HG02981 (cell line): ENCODE measurements at regions not wholly inside any gene's neighbourhood (a gene's known extent, or its start where the extent isn't known, plus 50 kb on each side); places are given as distances from the start of the nearest gene placed in this dataset.

Experiments
- ATAC-seq: cut with Tn5 transposase; IDR thresholded peaks from one replicate; pipeline ENCODE4 v1.9.1; 2021; ENCODE audit warnings: mild to moderate bottlenecking, moderate library complexity; ENCODE audit not compliant: unreplicated experiment

DNA sequence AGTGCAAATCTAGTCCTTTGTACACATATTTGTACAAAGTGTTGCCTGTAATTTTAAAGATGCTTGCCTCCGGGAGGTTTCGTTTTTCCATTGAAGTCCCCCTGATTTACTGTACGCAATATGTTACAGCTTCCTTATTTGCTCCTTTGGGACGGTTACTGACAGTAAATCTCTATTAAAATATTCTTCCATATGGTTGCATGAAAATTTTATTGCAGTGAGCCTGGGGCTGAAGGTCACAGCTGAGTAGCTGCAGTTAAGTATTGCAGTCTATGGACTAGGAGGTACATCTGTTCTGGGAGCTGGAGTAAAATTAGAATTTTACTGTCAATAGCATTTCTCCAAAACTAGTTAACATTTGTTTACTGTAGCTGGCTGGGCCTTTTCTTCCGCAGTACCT, 119.2 kb downstream of the ETAA1 start:
- no peak for ATAC-seq

DNA sequence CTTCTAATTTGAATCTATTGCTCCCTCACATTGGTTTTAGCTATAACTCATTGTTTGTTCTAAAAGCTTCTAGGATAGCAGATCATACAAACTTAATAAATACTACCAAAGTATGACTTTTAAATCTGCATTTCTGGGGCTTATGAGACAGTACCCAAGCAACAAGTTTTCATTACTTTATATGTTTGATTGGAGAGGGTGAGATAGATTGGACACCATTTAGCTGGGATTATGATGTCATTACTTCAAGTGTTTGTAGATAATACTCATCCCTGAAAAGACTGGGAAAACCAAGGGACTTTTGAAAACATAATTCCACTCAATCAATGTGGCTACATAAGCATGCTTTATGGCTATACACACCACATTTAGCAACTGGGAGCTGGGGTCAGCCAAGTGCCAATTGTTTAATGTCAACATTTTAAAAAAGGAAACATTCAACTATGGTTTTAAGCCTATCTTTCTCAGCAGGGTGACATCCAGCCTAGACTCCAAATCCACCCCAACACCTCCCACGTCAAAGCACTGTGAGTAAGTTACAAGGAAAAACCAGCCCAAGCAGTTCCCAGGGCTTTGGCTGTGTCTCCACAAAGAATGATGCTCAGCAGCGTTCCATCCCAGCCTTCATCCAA, 119.9 kb downstream of the ETAA1 start:
- no peak for ATAC-seq

DNA sequence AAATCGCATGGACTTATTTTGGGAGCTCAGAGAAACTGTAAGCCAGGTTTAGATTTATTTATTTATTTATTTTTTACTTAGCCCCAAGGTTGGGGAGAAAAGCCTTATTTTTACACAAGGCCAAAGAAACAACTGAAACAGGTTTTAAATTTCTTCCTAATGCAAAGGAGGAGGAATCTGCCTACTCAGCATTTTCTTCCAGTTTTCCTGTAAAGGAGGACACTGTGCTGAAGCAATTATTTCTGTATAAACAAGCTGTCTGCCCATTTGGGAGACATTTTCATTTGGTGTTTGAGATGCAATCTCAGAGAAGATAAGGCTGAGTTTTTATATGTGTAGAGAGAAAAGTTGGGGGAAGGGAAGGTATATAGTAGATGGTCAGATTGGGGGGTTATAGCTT, 125.0 kb downstream of the ETAA1 start:
- ATAC-seq = no peak

DNA sequence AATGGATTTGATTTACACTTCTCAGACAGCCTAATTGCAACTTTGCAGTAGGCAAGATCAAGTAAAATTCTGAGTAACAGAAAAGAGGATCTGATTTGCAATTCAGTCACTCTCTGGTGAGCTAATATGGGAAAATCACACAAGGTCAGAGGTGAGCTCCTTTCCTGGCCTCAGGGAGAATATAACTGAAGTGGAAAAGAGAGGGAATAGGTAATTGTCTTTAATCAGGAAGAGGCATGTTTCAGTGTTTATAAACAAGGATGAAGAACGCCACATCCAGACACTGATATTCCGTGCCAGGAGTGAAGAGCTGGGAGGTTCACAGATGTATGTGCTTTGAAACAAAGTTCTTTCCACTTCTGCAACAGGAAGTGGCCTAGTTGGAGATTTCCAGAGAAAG, 127.1 kb downstream of the ETAA1 start:
- no peak for ATAC-seq

DNA sequence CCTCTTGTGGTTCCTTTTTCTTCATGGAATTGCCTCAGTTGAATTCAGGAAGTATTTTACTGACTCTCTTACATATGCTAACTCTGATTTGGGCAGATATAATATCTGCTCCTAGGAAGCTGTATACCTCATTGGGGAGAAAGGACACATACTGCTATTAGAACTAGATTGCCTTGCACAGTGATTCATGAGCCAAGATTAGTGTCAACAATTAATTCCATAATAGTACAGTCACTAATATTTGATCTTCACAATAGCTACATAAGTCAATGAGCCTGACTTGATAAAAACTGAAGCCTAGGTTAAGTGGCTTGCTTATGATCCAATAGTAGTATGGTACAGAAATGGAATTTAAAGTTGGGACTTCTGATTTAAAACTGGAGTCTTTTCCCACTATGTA, 127.6 kb downstream of the ETAA1 start:
- no peak for ATAC-seq

DNA sequence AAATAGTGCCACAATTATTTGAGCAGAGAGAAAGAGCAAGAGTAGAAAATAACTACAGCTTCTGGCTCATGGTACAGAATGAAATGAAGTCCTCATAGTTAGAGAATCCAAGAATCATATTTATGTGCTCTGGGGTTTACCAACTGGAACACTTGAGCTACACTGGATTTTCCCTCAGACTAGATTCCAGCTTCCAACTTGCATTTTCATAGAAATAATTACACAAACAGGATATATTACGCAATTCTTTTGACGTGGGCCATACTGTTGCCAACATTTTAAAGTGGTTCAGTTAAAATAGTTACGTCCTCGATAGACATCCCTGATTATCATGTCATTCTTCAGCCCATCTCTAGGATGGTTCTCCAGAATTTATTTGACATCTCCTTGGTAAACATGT, 129.2 kb downstream of the ETAA1 start:
- no peak for ATAC-seq

DNA sequence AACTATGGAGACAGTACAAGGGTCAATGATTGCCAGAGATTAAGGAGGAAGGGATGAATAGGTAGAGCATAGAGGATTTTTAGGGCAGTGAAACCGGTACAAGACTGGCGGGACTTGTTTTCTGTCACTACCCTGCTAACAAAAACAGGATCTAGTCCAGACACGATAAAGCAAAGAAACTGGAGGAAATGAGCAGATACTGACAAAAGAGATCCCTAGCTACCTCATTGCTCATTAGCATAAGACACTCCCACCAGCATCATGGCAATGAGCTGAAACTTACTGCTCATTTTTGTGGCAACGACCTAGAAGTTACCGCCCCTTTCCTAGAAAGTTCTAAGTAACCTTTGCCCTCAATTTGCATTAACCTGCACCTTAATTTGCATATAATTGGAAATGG, 131.2 kb downstream of the ETAA1 start:
- ATAC-seq = no peak

DNA sequence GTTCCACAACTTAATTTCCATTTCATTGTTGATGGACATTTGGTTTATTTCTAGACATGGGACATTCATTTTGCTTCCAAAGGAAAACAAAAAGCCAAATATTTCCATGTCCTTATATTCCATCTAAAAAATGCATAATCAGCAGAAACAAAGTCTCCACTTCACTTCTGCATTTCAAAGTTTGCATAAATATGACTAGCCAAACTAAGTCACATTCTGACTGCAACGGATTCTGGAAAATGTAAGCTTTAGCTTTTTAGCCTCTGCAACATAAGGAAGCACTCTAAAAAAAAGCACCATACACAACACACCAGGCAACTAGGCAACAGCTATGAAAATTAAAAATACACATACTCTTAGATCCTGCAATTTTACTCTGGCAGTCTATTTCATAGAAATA, 135.3 kb downstream of the ETAA1 start:
- ATAC-seq = no peak

DNA sequence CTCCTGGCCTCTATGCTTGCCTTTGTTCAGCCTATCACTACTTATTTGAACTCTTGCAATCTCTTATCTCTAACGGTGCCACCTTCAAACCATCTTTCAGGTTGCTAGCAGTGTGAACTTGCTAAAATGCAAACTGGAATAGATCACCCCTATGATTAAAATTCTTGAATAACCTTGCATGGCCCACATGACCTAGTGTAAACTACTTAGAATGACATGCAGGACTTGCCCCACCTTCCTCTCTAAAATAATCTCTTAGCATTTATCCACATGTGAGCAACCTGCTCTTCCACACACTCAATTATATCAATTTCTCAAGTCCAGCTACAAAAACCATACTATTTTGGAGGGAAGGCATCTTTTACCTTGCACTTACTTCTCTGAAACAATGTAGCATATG, 137.6 kb downstream of the ETAA1 start:
- no peak for ATAC-seq

DNA sequence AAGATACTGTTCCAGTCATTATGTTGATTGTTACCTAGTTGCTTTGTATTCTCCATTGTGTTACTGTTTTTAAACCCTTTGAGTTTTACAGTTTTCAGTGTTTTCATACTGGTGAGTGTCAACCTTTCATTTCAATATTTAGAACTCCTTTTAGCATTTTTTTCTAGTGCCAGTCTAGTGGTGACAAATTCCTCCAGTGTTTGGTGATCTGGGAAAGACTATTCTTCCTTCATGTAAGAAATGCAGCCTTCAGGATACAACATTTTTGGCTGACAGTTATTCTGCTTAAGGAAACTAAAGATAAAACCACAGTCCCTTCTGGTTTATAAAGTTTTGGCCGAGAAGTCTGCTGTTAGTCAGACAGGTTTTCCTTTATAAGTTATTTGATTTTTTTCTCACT, 143.8 kb downstream of the ETAA1 start:
- ATAC-seq = no peak

DNA sequence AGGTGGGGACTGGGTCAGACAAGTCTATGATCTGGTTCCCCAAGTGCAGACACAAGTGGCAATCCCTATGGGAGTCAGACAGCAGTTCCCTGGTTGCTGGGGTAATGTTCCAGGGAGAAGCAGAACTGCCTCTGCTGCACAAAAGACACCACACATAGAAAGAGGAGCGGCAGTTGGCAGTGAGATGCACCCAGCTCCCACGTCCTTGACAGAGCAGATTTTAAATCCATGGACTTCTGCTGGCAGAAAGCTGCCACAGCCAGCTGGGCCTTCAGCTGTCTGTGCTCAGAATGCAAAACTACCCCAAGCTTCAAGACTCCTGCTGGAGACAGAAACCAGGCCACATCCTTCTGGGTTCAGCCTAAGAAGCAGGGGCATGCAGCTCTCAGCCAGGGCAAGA, 147.2 kb downstream of the ETAA1 start:
- ATAC-seq = no peak

DNA sequence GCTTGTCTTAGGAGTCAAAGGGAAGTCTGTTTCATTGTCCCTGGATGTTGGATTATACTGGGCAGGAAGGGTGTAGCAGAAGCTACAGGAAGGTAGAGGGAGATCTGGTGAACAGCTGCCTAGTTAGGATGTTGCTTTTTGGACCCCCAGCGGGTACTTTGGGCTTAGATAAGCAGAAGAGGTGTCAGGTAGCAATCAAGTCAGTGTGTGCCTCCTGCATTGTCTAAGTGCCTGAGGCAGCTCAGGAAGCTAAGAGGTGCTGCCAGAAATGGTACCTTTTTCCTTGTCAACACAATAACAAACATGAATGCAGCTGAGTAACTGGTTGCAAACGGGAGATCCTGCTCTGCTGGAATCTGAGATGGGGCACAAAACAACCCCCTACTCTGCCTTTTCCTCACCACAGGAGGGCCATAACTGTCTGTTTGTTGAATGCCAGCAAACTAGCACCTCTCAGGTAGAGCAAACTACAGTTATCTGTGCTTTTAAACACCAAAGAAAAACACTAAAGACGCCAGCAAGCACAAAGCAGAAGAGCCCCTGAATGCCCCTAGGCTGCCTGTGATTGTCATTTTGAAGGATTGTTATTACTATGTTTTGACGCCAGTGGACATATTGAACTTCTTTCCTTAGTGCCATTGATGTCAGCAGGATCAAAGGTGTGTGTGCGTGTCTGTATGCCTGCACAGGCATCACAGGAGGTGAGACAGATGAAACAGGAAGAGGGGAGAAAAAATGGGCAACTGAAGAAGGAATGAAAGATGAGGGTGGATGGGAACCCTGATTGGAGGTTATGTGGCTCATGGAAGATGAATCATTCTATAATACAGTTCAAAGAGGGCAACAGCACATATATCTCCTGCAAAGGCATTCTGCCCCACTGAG, 151.4 kb downstream of the ETAA1 start:
- no peak for ATAC-seq

DNA sequence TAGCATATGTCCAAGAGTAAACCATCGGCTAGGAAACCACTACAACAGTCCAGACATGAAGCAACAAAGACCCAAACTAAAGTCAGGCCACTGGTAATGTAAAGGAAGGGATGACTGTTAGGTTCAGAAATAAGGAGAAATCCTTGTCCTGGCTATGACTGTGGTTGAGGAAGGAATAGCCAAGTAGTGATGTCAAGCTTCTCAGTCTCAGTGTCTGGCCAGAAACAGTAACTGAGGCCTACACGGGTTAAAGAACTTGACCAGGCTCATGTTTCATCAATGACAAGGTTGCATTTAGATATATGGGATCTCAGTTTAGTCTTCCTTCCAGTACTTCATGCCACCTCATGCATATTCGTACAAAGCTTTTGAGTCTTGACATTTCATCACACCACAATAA, 162.0 kb downstream of the ETAA1 start:
- ATAC-seq = no peak

DNA sequence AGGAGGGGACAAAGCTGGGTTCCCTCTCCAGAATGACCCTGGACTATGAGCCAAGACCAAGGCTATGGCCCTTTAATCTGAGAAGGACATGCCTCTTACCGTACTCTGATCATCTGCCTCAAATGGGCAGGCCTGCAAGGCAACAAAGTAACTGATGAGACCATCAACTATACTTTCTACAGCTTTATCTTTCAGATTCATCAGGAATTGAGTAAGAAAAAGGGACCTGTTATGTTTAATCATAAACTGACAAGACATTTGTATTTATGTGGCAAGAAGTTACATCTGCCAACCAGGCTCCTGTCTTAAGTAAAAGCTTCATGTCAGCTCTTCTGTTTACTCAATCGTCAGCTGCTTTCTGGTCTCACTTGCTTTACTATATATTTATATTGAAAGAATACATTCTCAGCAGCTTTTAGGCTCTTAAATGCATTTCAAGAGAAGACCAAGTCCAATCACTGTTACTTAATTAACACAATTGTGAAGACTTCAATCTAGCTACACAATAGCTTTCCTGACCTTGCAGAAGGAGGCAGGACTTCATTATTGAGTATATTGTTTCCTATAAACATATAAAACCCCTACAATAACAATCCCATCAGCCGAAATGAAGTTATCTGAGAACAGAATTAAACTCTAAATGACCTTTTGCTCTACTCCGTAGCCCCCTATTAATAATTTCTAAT, 163.8 kb downstream of the ETAA1 start:
- no peak for ATAC-seq

DNA sequence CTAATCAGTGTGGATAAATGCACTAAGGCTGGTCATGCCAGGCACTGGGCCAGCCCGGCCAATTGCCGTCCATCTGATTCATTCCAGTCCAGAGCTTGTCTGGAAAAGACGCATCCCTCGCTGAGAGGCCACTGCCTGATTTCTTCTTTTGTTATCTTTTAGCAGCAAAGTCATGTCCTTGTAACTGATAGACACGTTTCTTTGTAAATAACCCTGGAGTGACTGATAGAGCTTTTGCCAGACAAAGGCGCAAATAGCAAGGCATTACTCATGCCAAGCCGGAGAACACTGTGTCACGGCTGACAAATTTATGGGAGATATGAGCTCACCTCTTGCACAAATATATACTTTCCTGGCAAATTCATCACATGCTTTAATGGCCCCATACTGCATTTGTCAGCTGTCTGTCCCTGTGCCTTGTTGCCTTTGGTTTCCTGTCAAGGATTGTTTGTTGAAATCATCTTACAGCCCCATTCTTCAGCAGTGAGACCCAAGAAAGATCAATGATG, 164.4 kb downstream of the ETAA1 start:
- no peak for ATAC-seq

DNA sequence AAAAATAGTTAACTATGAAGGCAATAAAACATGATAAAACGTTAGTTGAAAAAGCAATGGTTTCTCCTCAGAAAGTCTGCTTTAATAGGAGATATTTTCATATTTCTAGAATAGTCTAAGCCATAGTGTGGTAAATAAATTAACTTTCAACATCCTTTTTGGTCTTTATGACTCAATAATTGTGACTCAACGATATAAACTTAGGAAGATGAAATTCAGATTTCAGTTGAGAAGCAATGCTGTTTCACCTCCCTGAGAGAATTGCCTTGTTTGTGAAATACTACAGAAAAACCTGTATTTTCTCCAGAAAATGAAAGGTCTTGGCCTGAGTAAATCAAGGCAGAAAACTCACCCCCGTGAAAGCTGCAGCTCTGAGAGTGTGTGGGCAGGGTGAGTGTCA, 166.9 kb downstream of the ETAA1 start:
- ATAC-seq = no peak

DNA sequence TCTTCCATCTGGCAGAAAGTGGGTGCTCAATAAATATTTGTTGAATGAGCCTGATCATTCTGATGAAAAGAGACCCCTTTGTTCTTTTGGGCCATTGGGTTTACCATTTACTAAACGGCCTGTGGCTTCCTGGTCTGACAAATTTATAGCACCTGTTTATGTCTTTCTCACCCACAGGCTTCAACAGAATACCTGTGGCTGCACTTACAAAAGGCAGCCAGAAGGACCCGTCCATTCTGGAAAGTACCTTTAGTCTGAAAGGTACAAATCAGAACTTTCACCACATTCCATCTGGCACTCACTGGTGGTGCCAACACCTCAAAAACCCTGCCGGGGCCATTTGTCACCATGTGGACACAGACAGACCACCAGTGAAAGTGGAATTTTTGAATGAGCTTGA, 167.5 kb downstream of the ETAA1 start:
- ATAC-seq = no peak

DNA sequence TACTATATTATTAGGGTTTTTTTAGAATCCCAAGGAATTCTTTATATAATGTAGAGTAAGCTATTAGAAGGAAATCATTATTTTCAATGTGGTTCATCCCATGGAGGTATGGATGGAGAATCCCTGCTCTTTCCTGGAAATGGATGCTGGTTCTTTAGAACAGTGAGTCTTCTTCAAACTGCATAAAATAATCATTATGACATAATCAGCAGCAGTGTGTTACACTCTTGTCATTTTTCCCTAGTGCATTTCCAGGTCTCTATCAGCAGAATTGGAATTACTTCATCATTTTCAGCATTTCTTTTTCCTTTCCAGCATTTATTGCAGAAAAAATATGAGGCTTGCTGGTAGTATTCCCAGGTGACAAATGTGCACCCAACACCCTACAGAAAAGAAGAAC, 168.1 kb downstream of the ETAA1 start:
- no peak for ATAC-seq

DNA sequence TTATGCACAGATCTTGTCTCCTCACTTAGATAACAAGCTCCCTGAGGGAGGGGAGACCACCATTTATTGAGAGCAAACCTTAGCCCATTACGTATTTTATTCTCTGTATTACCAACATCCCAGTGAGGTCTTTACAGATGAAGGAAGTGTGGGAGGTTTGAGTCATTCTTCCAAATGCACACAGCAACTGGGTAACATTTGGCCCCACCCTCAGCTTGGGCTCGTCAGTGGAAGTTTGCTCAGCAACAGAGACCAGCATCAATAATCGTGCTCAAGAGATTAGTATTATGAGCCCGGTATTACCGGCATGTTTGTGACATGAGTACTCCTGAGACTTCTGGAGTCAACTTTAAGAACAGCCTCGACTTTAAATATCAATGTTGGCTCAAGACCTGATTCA, 168.6 kb downstream of the ETAA1 start:
- ATAC-seq = no peak

DNA sequence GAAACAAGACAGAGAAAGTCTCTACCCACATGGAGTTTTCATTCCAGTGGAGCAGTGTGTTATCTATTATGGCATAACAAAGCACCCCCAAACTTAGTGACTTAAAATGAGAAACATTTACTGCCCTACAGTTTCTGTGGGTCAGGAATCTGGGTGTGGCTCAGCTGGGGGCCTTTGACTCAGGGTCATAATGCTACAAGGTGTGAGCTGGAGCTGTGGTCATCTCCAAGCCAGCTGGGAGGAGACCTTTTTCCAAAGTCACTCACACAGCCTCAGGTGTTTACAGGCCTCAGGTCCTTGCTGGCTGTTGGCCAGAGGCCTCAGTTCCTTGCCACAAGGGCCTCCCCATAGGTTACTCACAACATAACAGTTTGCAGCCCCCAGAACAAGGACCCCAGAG, 169.2 kb downstream of the ETAA1 start:
- ATAC-seq = no peak

DNA sequence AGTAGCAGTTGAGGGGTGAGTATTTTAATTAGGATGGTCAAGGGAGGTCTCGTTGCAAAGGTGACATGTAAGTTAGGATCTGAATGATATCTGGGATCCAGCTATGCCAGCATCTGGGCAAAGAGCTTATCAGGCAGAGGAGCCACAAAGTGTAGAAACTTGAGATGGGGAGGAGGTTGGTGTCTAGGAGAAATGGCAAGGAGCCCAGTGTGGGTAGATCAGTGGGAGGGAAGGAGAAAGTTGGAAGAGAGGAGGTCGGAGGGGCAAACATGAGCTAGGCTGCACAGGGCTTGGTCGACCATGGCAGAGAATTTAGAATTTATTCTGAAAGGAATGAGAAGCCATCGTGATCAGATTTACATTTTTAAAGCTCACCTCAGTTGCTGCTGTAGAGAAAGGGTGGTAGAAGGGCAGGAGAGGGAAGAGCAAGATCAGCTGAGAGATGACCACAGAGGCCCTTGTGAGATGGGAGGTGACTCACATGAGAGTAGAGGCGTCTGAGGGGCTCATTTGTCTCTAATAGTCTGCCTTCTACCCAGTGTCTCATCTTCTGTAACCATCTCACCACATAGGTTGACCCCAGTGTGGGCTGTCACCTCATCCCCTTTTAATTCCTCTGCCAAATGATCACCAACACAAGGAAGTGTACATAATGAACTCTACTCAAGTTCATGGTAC, 170.0 kb downstream of the ETAA1 start:
- no peak for ATAC-seq
